ENCODE measurements at regions not wholly inside any gene's neighbourhood (a gene's known extent, or its start where the extent isn't known, plus 50 kb on each side); places are given as distances from the start of the nearest gene placed in this dataset.
"Not testable (repeated sequence)": the region's sequence is repeated elsewhere in the genome, so short reads cannot be mapped to it uniquely, and the experiment has no call there.

DNA sequence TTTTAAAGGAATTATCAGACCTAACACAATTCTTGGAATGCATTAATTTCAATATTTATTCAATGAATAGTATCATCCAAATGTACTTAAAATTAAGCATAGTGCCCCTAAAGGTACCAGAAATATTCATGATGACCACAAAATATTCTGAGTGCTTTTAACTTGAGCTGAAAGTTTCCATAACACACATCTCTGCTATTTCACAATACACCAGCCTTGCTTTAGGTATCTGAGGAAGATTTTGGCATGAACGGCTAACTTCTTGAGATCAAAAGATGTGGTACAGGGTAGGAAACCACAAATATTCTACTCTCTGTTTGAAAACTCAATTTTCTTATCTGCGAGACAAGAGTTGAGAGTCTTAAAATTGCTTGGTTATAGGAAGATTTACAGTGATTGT is 538.3 kb upstream of the PCDH7 start:
- H3K4me3 ChIP-seq (replicated peaks; ENCODE audit: low read depth, low read length): no peak overlapping the region
- no peak for DNase-seq (ENCODE audit: low read depth)
- TF ChIP-seq, protein P1, sequence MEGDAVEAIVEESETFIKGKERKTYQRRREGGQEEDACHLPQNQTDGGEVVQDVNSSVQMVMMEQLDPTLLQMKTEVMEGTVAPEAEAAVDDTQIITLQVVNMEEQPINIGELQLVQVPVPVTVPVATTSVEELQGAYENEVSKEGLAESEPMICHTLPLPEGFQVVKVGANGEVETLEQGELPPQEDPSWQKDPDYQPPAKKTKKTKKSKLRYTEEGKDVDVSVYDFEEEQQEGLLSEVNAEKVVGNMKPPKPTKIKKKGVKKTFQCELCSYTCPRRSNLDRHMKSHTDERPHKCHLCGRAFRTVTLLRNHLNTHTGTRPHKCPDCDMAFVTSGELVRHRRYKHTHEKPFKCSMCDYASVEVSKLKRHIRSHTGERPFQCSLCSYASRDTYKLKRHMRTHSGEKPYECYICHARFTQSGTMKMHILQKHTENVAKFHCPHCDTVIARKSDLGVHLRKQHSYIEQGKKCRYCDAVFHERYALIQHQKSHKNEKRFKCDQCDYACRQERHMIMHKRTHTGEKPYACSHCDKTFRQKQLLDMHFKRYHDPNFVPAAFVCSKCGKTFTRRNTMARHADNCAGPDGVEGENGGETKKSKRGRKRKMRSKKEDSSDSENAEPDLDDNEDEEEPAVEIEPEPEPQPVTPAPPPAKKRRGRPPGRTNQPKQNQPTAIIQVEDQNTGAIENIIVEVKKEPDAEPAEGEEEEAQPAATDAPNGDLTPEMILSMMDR (IDR thresholded peaks at IDR 0.05; ENCODE audit: low read length, missing control alignments): no peak

DNA sequence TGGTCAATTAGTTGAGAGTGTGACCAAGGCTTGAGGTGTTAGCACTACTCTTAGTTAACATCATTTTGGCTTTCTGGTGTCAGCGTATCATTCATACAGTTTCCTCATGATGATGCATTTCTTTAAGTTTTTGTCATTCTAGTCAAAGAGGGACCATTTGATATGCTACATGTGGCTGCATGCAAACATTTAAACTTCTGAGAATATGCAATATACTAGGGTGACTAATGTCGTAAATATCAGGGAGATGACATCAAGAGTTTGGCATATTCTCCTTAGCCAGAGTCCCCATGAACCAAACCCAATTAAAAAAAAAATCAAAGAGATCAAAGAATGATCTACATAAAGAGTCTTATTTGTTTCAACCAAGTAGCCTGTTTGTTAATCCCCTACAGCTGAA is 537.4 kb upstream of the PCDH7 start:
- TF ChIP-seq, protein P1 (IDR thresholded peaks at IDR 0.05; ENCODE audit: low read length, missing control alignments): no peak
- no peak overlapping the region for H3K4me3 ChIP-seq (replicated peaks; ENCODE audit: low read depth, low read length)
- DNase-seq (ENCODE audit: low read depth): no peak

DNA sequence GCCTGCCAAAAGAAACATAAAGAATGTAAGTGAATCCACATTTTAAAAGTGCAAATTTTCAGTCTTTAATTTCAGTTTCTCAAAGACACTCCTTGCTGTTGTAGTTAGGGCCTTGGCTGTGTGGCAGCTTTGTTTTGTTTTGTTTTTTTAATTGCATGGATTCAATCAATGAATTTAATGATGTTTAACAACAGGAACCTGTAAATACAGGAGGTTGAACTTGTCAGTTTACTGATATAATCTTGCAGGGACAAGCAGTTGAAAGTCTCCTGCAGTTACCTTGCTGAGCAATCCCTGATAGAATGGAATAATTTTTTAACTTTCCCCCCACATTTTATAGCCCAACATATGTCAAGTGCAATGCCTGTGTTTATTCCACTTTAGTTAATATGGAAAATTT is 528.3 kb upstream of the PCDH7 start:
- no peak for DNase-seq (ENCODE audit: low read depth)
- TF ChIP-seq, protein P1 (IDR thresholded peaks at IDR 0.05; ENCODE audit: low read length, missing control alignments): no peak
- no peak overlapping the region for H3K4me3 ChIP-seq (replicated peaks; ENCODE audit: low read depth, low read length)

DNA sequence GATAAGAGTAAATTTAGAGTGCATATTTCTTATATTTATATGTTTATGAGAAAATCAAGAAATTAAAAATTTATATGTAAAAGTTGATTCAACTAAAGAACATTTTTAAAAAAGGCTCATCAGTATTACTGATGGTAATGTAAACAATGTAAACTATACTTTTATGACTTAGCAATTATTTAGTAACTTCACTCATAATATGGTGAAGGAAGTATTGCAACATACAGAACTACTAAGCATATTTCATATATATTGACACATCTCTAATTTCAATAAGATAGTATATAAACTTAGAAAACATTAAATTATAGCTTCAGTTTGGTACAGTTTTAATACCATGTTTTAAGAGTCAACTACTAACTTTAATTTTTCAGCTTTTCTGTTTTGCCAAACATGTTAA is 512.8 kb upstream of the PCDH7 start:
- H3K4me3 ChIP-seq (replicated peaks; ENCODE audit: low read depth, low read length): no peak overlapping the region
- no peak for DNase-seq (ENCODE audit: low read depth)
- TF ChIP-seq, protein P1 (IDR thresholded peaks at IDR 0.05; ENCODE audit: low read length, missing control alignments): no peak

DNA sequence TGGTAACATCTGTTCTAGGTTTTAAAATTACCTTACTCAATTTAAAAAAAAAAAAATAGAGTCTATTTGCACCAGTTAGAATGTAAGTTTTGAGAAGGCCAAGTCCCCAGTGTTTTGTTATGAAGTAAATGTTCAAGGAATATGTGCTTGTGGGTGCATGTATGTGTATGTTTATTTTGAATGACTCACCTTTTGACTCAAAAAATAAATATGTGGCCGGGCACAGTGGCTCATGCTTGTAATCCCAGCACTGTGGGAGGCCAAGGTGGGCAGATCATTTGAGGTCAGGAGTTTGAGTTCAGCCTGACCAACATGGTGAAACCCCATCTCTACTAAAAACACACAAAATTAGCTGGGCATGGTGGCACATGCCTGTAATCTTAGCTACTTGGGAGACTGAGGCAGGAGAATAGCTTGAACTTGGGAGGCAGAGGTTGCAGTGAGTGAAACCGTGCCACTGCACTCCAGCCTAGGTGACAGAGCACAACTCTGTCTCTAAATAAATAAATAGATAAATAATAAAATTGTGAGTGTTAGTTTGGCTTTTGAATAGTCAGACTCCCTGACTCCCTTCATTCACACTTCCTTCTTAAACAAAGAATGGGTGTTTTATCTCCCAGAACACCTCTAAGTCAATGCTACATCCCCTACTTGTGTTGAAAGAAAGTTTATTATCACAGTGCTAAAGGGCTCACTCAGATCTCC is 511.3 kb upstream of the PCDH7 start:
- DNase-seq (ENCODE audit: low read depth): peak; percentile 18
- TF ChIP-seq, protein P1 (IDR thresholded peaks at IDR 0.05; ENCODE audit: low read length, missing control alignments): no peak
- H3K4me3 ChIP-seq (replicated peaks; ENCODE audit: low read depth, low read length): no peak overlapping the region

DNA sequence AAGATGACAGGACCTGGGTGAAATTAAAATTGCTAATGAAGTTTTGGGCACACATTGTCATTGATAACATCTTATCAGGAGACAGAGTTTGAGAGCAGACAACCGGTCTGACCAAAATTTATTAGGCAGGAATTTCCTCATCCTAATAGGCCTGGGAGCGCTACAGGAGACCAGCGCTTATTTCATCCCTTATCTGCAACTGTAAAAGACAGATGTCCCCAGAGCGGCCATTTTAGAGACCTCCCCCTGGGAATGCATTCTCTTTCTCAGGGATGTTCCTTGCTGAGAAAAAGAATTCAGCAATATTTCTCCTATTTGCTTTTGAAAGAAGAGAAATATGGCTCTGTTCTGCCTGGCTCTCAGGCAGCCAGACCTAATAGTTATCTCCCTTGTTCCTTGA is 504.2 kb upstream of the PCDH7 start:
- not testable (repeated sequence) for H3K4me3 ChIP-seq (replicated peaks; ENCODE audit: low read depth, low read length); DNase-seq (ENCODE audit: low read depth)

DNA sequence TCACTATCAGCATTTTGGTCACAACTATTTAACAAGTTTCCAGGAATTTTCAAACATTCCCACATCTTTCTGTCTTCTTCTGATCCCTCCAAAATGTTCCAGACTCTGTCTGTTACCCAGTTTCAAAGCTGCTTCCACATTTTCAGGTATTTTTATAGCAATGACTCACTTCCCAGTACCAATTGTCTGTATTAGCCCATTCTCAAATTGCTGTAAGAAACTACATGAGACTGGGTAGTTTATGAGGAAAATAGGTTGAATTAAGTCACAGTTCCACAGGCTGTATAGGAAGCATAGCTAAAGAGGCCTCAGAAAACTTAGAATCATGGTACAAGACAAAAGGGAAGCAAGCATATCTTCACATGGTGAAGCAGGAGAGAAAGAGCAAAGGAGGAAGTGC is 475.0 kb upstream of the PCDH7 start:
- TF ChIP-seq, protein P1 (IDR thresholded peaks at IDR 0.05; ENCODE audit: low read length, missing control alignments): no peak
- no peak overlapping the region for H3K4me3 ChIP-seq (replicated peaks; ENCODE audit: low read depth, low read length)
- DNase-seq (ENCODE audit: low read depth): no peak
